Right lobe of liver (tissue), 4 donors: ENCODE measurements at regions not wholly inside any gene's neighbourhood (a gene's known extent, or its start where the extent isn't known, plus 50 kb on each side); places are given as distances from the start of the nearest gene placed in this dataset.

ENCODE experiments used
- POLR2A ChIP-seq: fragments of 450-650 bp; IDR thresholded peaks from one replicate; pipeline ENCODE4 v1.6.1; 2017; ENCODE audit warnings: antibody characterized with exemption, mild to moderate bottlenecking
- TF ChIP-seq, protein P1 (sequence below), 4 donors: fragments of 200-600 bp in 3 of 4; fragments of 450-650 bp in 1 of 4; IDR thresholded peaks; one replicate each; pipeline versions ENCODE4 v1.5.1 to v1.8.0; 2016 to 2022; ENCODE audit warnings: antibody characterized with exemption in 4 of 4, mild to moderate bottlenecking in 2 of 4
- donor health status: DM: no; HTN: no; CAD: no.
- donor health status: DM: no; HTN: no; CAD: no.
- donor health status: DM: no; HTN: yes; CAD: no.

DNA sequence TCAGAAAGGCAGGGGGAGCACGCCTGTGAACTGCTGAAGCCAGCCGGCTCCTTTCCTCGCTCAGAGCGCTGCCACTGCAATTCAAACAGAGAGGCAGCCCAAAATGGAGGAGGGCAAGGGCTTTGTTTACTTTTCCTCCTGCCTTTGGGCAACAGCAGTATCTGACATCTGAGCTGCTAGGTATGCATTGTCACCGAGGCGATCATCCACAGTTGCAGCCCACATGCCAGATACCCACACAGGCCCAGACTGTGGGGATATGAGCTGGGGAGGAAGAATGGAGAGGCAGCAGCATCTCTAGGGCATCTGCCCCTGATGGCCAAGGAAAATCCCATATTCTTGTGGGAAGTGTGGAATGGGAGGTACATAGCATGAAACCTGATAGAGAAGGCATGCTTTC lies 357.1 kb downstream of the BARHL2 start:
- TF ChIP-seq POLR2A: no peak
- TF ChIP-seq, protein P1, sequence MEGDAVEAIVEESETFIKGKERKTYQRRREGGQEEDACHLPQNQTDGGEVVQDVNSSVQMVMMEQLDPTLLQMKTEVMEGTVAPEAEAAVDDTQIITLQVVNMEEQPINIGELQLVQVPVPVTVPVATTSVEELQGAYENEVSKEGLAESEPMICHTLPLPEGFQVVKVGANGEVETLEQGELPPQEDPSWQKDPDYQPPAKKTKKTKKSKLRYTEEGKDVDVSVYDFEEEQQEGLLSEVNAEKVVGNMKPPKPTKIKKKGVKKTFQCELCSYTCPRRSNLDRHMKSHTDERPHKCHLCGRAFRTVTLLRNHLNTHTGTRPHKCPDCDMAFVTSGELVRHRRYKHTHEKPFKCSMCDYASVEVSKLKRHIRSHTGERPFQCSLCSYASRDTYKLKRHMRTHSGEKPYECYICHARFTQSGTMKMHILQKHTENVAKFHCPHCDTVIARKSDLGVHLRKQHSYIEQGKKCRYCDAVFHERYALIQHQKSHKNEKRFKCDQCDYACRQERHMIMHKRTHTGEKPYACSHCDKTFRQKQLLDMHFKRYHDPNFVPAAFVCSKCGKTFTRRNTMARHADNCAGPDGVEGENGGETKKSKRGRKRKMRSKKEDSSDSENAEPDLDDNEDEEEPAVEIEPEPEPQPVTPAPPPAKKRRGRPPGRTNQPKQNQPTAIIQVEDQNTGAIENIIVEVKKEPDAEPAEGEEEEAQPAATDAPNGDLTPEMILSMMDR (IDR thresholded peaks at IDR 0.05): no peak
